ENCODE measurements at regions not wholly inside any gene's neighbourhood (a gene's known extent, or its start where the extent isn't known, plus 50 kb on each side); places are given as distances from the start of the nearest gene placed in this dataset.

GRCh38 chr2:120932472-120932871 lies 196.8 kb downstream of the GLI2 start:
- Histone ChIP-seq H3K27me3 (ENCODE audit: control insufficient read depth, insufficient read depth, low read length) (no peaks in the 10 kb centered on the region), H3K4me3 (ENCODE audit: insufficient read depth, low read depth, low read length) (no peak overlapping the region)
- no peak for DNase-seq

GRCh38 chr2:120932881-120933280 lies 197.2 kb downstream of the GLI2 start:
- no peaks in the 10 kb centered on the region for H3K27me3 ChIP-seq (ENCODE audit: control insufficient read depth, insufficient read depth, low read length)
- no peak for DNase-seq
- no peak overlapping the region for H3K4me3 ChIP-seq (ENCODE audit: insufficient read depth, low read depth, low read length)
- no peaks in the 10 kb centered on the region; the same call in none of the 2 replicates for H3K36me3 ChIP-seq (replicated peaks; ENCODE audit: control insufficient read depth, insufficient read depth, low read length)

More at GRCh38 chr2:120932472-120932871, 196.8 kb downstream of the GLI2 start:
- H3K36me3 ChIP-seq (replicated peaks; ENCODE audit: control insufficient read depth, insufficient read depth, low read length): no peaks in the 10 kb centered on the region; the same call in none of the 2 replicates

- Histone ChIP-seq H3K4me3 (ENCODE audit: insufficient read depth, low read depth, low read length) (no peak overlapping the region), H3K36me3 (replicated peaks; ENCODE audit: control insufficient read depth, insufficient read depth, low read length) (no peaks in the 10 kb centered on the region; the same call in none of the 2 replicates), H3K27me3 (ENCODE audit: control insufficient read depth, insufficient read depth, low read length) (no peaks in the 10 kb centered on the region)
- no peak for DNase-seq
Observed at GRCh38 chr2:120933693-120934573, 198.3 kb downstream of the GLI2 start.

- H3K27me3 ChIP-seq (ENCODE audit: control insufficient read depth, insufficient read depth, low read length): no peaks in the 10 kb centered on the region
- no peaks in the 10 kb centered on the region; the same call in none of the 2 replicates for H3K36me3 ChIP-seq (replicated peaks; ENCODE audit: control insufficient read depth, insufficient read depth, low read length)
- DNase-seq: no peak
- no peak overlapping the region for H3K4me3 ChIP-seq (ENCODE audit: insufficient read depth, low read depth, low read length)
Observed at GRCh38 chr2:120934574-120935338, 199.1 kb downstream of the GLI2 start.

GRCh38 chr2:120935339-120936313 lies 200.0 kb downstream of the GLI2 start:
- DNase-seq: no peak
- Histone ChIP-seq H3K27me3 (ENCODE audit: control insufficient read depth, insufficient read depth, low read length) (no peaks in the 10 kb centered on the region), H3K36me3 (replicated peaks; ENCODE audit: control insufficient read depth, insufficient read depth, low read length) (no peaks in the 10 kb centered on the region; the same call in 1 of the 2 replicates), H3K4me3 (ENCODE audit: insufficient read depth, low read depth, low read length) (no peak overlapping the region)

DNA sequence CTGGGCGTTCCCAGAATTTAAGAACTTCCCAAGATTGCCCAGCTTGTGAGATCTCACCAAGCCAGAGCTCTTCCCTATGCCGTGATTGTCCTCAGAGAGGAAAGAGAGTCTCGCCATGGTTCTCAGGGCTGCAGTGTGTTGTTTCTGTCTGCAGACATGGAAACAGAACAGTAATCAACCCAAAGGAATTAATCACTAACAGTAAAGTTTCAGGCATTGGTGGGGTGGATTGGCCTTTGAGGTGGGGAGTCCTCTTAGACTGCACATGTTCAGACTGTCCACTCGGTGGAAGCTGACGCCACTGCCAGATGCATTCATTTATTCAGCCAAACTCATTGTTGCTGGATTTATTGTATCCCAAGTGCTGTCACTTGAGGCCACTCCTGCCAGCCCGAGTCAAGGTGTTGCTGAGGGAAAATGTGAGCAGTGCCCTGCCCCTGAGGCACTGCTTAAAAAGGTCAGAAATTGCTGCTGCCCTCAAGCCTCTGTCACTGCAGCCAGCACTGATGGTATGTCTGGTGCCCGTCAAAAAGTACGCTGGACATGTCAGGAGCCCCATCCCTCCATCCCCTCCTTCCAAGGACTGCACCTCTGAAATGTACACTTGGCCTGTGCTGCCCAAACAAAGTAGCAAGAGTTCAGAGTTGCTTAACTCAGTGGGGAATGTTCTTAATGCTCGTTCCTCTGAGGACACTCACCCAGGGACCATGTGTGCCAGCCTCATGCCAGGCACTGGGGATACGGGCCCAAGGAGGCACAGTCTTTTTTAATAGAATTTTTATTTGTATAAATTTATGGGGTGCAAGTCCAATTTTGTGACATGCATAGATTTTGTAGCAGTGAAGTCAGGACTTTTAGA lies 201.0 kb downstream of the GLI2 start:
- Histone ChIP-seq H3K4me3 (ENCODE audit: insufficient read depth, low read depth, low read length) (no peak overlapping the region), H3K36me3 (replicated peaks; ENCODE audit: control insufficient read depth, insufficient read depth, low read length) (no peaks in the 10 kb centered on the region; the same call in 1 of the 2 replicates), H3K27me3 (ENCODE audit: control insufficient read depth, insufficient read depth, low read length) (no peaks in the 10 kb centered on the region)
- no peak for DNase-seq

DNA sequence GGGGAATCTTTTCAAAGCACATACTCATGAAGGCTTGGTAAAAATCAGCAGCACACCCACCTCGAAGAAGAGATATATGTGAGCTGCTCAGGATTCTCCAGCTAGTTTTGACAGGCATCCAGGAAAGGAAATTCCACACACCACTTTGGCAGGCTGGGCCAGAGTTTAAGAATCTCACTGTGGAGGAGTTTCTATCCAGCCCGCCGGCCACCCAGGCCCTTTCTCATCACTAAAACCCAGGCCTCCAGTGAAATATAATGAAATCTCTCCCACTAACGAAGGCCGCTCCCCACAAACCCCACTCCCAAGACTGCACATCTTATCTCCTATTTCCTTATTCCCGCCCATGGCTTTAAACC lies 202.0 kb downstream of the GLI2 start:
- no peak for DNase-seq
- Histone ChIP-seq H3K36me3 (replicated peaks; ENCODE audit: control insufficient read depth, insufficient read depth, low read length) (no peaks in the 10 kb centered on the region; the same call in none of the 2 replicates), H3K4me3 (ENCODE audit: insufficient read depth, low read depth, low read length) (no peak overlapping the region), H3K27me3 (ENCODE audit: control insufficient read depth, insufficient read depth, low read length) (no peaks in the 10 kb centered on the region)

GRCh38 chr2:120938045-120938771 lies 202.5 kb downstream of the GLI2 start:
- no peaks in the 10 kb centered on the region for H3K27me3 ChIP-seq (ENCODE audit: control insufficient read depth, insufficient read depth, low read length)
- DNase-seq: no peak
- no peaks in the 10 kb centered on the region; the same call in none of the 2 replicates for H3K36me3 ChIP-seq (replicated peaks; ENCODE audit: control insufficient read depth, insufficient read depth, low read length)
- H3K4me3 ChIP-seq (ENCODE audit: insufficient read depth, low read depth, low read length): no peak overlapping the region

- no peak overlapping the region for H3K4me3 ChIP-seq (ENCODE audit: insufficient read depth, low read depth, low read length)
- DNase-seq: no peak
- H3K27me3 ChIP-seq (ENCODE audit: control insufficient read depth, insufficient read depth, low read length): no peaks in the 10 kb centered on the region
- H3K36me3 ChIP-seq (replicated peaks; ENCODE audit: control insufficient read depth, insufficient read depth, low read length): no peaks in the 10 kb centered on the region; the same call in none of the 2 replicates
Observed at GRCh38 chr2:120939595-120940318, 204.1 kb downstream of the GLI2 start.

DNA sequence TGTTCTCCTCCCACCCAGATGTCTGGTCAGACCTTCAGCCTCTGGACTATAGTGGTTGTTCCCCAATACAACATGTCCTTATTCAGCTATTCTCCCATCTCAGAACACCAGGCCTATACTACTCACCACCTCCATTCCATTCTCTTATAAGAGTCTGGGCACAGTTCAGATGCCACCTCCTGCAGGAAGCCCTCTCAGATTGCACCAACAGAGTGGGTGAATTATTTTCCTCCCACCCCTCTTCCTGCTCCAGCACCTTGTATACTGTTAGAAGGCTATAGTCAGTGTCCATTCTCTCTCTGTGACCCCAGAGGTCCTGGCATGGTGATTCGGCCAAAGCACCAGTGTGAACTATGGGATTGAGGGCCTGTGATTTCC lies 204.6 kb downstream of the GLI2 start:
- H3K4me3 ChIP-seq (ENCODE audit: insufficient read depth, low read depth, low read length): no peak overlapping the region
- no peaks in the 10 kb centered on the region; the same call in none of the 2 replicates for H3K36me3 ChIP-seq (replicated peaks; ENCODE audit: control insufficient read depth, insufficient read depth, low read length)
- DNase-seq: no peak
- no peaks in the 10 kb centered on the region for H3K27me3 ChIP-seq (ENCODE audit: control insufficient read depth, insufficient read depth, low read length)

DNA sequence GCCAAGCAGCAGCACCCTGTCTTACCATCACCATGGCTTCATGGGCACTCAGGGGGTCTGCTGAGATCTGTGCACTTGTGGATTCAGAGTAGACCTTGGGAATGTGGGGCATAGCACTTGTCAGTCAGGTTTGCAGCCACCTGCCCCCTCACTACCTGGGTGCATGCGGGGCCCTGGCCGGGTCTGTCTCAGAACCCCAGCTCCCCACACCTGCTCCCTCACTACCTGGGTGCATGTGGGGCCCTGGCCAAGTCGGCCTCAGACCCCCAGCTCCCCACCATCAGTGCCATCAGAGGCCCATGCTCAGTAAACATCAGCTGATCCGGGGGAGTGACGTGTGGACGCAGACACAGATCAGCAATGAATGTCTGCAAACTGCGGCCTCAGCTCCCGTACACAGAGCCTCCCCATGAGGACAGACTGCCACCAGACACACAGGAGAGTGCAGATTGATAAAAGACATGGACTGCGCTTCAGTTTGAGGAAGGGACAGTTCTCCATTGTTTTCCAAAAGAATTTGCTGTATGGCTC lies 205.1 kb downstream of the GLI2 start:
- Histone ChIP-seq H3K27me3 (ENCODE audit: control insufficient read depth, insufficient read depth, low read length) (no peaks in the 10 kb centered on the region), H3K36me3 (replicated peaks; ENCODE audit: control insufficient read depth, insufficient read depth, low read length) (no peaks in the 10 kb centered on the region; the same call in none of the 2 replicates), H3K4me3 (ENCODE audit: insufficient read depth, low read depth, low read length) (no peak overlapping the region)
- DNase-seq: no peak

- no peak for DNase-seq
- H3K4me3 ChIP-seq (ENCODE audit: insufficient read depth, low read depth, low read length): no peak overlapping the region
- H3K36me3 ChIP-seq (replicated peaks; ENCODE audit: control insufficient read depth, insufficient read depth, low read length): no peaks in the 10 kb centered on the region; the same call in none of the 2 replicates
- H3K27me3 ChIP-seq (ENCODE audit: control insufficient read depth, insufficient read depth, low read length): no peaks in the 10 kb centered on the region
Observed at GRCh38 chr2:120941571-120942120, 206.0 kb downstream of the GLI2 start.
